Mesenchymal stem cell (in vitro differentiated cells and primary cell): ENCODE measurements at regions not wholly inside any gene's neighbourhood (a gene's known extent, or its start where the extent isn't known, plus 50 kb on each side); places are given as distances from the start of the nearest gene placed in this dataset.

Experiments used
- DNase-seq: peaks from one replicate; pipeline ENCODE4 v3.0.0-alpha.2; 2013
- H2AFZ ChIP-seq: one replicate; pipeline ENCODE4 v1.6.1; 2013; ENCODE audit warnings: low read depth, mild to moderate bottlenecking, control low read depth, inconsistent platforms, low read length, moderate library complexity
- H2AK5ac ChIP-seq: 2 replicates; pipeline ENCODE4 v1.6.1; 2013; ENCODE audit warnings: low read length, moderate library complexity, mild to moderate bottlenecking, inconsistent platforms; ENCODE audit not compliant: severe bottlenecking
- H2BK120ac ChIP-seq: one replicate; pipeline ENCODE4 v1.6.1; 2013; ENCODE audit warnings: low read depth, mild to moderate bottlenecking, inconsistent platforms, low read length, moderate library complexity
- H2BK12ac ChIP-seq, 2 experiments: one replicate each; pipeline ENCODE4 v1.6.1; 2013; ENCODE audit warnings: inconsistent platforms in 2 of 2, low read length in 2 of 2, mild to moderate bottlenecking in 2 of 2, moderate library complexity in 2 of 2, control low read depth in 1 of 2
- H2BK15ac ChIP-seq: one replicate; pipeline ENCODE4 v1.6.1; 2013; ENCODE audit warnings: mild to moderate bottlenecking, low read depth, inconsistent platforms; ENCODE audit not compliant: poor library complexity, severe bottlenecking
- H2BK5ac ChIP-seq: 2 replicates; pipeline ENCODE4 v1.6.1; 2013; ENCODE audit warnings: low read depth, mild to moderate bottlenecking, low read length, control low read depth, inconsistent platforms; ENCODE audit not compliant: poor library complexity, severe bottlenecking
- H3K14ac ChIP-seq, 2 experiments: one replicate each; pipeline ENCODE4 v1.6.1; 2013; ENCODE audit warnings: inconsistent platforms in 2 of 2, low read length in 2 of 2, control low read depth in 1 of 2, mild to moderate bottlenecking in 1 of 2, moderate library complexity in 1 of 2
- H3K18ac ChIP-seq, 2 experiments: one replicate each; pipeline ENCODE4 v1.6.1; 2013; ENCODE audit warnings: inconsistent platforms in 2 of 2, low read length in 2 of 2, control low read depth in 1 of 2, low read depth in 1 of 2, mild to moderate bottlenecking in 1 of 2
- H3K23ac ChIP-seq, 2 experiments: one replicate each; pipeline ENCODE4 v1.6.1; 2013; ENCODE audit warnings: inconsistent platforms in 2 of 2, low read length in 2 of 2, mild to moderate bottlenecking in 2 of 2, moderate library complexity in 2 of 2, control low read depth in 1 of 2
- H3K27ac ChIP-seq: 2 replicates; pipeline ENCODE4 v1.5.1; 2013; ENCODE audit warnings: mild to moderate bottlenecking, moderate library complexity, low read length, control low read depth, inconsistent platforms; ENCODE audit not compliant: poor library complexity, severe bottlenecking
- H3K27me3 ChIP-seq, 2 experiments: 2 replicates each; pipeline versions ENCODE4 v1.6.1 to v1.7.0; 2013; ENCODE audit warnings: low read length in 2 of 2, mild to moderate bottlenecking in 2 of 2, moderate library complexity in 2 of 2, control low read depth in 1 of 2, inconsistent platforms in 1 of 2; ENCODE audit not compliant: control insufficient read depth in 1 of 2, insufficient read depth in 1 of 2
- H3K36me3 ChIP-seq, 2 experiments: 2 replicates each; pipeline versions ENCODE4 v1.6.1 to v1.7.0; 2013; ENCODE audit warnings: low read length in 2 of 2, control low read depth in 1 of 2, inconsistent platforms in 1 of 2, low read depth in 1 of 2, mild to moderate bottlenecking in 1 of 2; ENCODE audit not compliant: insufficient read depth in 2 of 2, control insufficient read depth in 1 of 2
- H3K4ac ChIP-seq, 2 experiments: one replicate each; pipeline ENCODE4 v1.6.1; 2013; ENCODE audit warnings: inconsistent platforms in 2 of 2, low read length in 2 of 2, mild to moderate bottlenecking in 2 of 2, moderate library complexity in 2 of 2, control low read depth in 1 of 2, low read depth in 1 of 2
- H3K4me1 ChIP-seq: 2 replicates; pipeline ENCODE4 v1.6.1; 2013; ENCODE audit warnings: low read depth, low read length, control low read depth; ENCODE audit not compliant: control insufficient read depth, insufficient read depth
- H3K4me2 ChIP-seq: 2 replicates; pipeline ENCODE4 v1.6.1; 2013; ENCODE audit warnings: low read length, mild to moderate bottlenecking, inconsistent platforms; ENCODE audit not compliant: poor library complexity, severe bottlenecking
- H3K4me3 ChIP-seq, 2 experiments: 2 replicates each; pipeline versions ENCODE4 v1.5.1 to v1.7.0; 2013; ENCODE audit warnings: low read length in 2 of 2, mild to moderate bottlenecking in 2 of 2, control low read depth in 1 of 2, low read depth in 1 of 2; ENCODE audit not compliant: insufficient read depth in 1 of 2
- H3K79me1 ChIP-seq: replicated peaks from 2 replicates; pipeline ENCODE4 v1.6.1; 2013; ENCODE audit warnings: mild to moderate bottlenecking, control low read depth, low read length, inconsistent platforms; ENCODE audit not compliant: poor library complexity, severe bottlenecking
- H3K9ac ChIP-seq: 2 replicates; pipeline ENCODE4 v1.7.0; 2013; ENCODE audit warnings: mild to moderate bottlenecking, low read length, moderate library complexity
- H3K9me3 ChIP-seq: 2 replicates; pipeline ENCODE4 v1.7.0; 2013; ENCODE audit warnings: mild to moderate bottlenecking, low read length; ENCODE audit not compliant: control insufficient read depth
- H4K8ac ChIP-seq: one replicate; pipeline ENCODE4 v1.6.1; 2013; ENCODE audit warnings: inconsistent platforms, mild to moderate bottlenecking, low read length, moderate library complexity
- H4K91ac ChIP-seq: one replicate; pipeline ENCODE4 v1.6.1; 2013; ENCODE audit warnings: mild to moderate bottlenecking, low read length, inconsistent platforms
- WGBS: methylation state at CpG from one replicate; pipeline ENCODE4 v1.1.7; 2013; ENCODE audit warnings: mixed read lengths; 5-methylcytosine and 5-hydroxymethylcytosine counted together

GRCh38 chr1:39149509-39149908 lies 55.0 kb upstream of the MACF1 start:
- no peak overlapping the region for H3K27ac ChIP-seq
- 75% methylated on average over 3 of the region's 4 CpGs for WGBS
- H3K27me3 ChIP-seq = no peaks in the 10 kb centered on the region
- no peak overlapping the region for H4K8ac ChIP-seq
- H3K36me3 ChIP-seq = peaks cover 0 to 3% of the 10 kb centered on the region in 2 experiments
- H3K23ac ChIP-seq = no peak overlapping the region
- no peak overlapping the region for H3K4me3 ChIP-seq
- peaks cover 17% of the 10 kb centered on the region for H3K4me1 ChIP-seq
- H2AFZ ChIP-seq = no peak overlapping the region
- H2BK15ac ChIP-seq = no peak overlapping the region
- no peak overlapping the region for H3K14ac ChIP-seq
- H3K4ac ChIP-seq = no peak overlapping the region
- H3K79me1 ChIP-seq = no peaks in the 10 kb centered on the region
- H2BK12ac ChIP-seq = no peak overlapping the region
- H3K4me2 ChIP-seq = no peak overlapping the region
- H2AK5ac ChIP-seq = no peak overlapping the region
- H3K18ac ChIP-seq = no peak overlapping the region
- no peak overlapping the region for H4K91ac ChIP-seq
- no peak for DNase-seq
- no peak overlapping the region for H2BK5ac ChIP-seq
- H3K9me3 ChIP-seq = no peaks in the 10 kb centered on the region
- H3K9ac ChIP-seq = no peak overlapping the region
- H2BK120ac ChIP-seq = no peak overlapping the region

DNA sequence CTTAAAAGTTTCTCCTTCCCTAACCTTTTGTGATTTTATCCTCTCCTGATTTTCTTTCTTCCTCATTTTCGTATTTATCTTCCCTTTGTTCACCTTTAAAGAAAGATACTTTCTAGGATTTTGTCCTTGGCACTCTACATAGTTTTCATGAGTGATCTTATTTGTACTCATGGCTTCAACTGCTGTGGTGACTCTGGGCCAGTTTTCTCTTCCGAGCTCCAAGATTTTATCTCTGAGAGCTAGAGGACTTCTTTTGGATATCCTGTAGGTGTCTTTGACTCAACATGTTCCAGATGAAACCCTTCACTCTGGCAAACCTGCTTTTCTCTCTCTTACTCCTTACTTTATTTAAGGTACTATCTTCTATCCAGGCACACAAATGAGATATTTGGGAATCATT lies 53.7 kb upstream of the MACF1 start:
- no peak overlapping the region for H3K4me2 ChIP-seq
- H2BK120ac ChIP-seq = no peak overlapping the region
- no peak overlapping the region for H4K91ac ChIP-seq
- no peak for DNase-seq
- no peak overlapping the region for H2BK12ac ChIP-seq
- no peaks in the 10 kb centered on the region for H3K9me3 ChIP-seq
- H3K9ac ChIP-seq = no peak overlapping the region
- H3K14ac ChIP-seq = no peak overlapping the region
- H2AK5ac ChIP-seq = no peak overlapping the region
- WGBS = 100% methylated on average over 1 of the region's 2 CpGs
- H2AFZ ChIP-seq = no peak overlapping the region
- no peak overlapping the region for H4K8ac ChIP-seq
- peaks cover 15% of the 10 kb centered on the region for H3K4me1 ChIP-seq
- no peak overlapping the region for H2BK15ac ChIP-seq
- no peak overlapping the region for H3K4ac ChIP-seq
- H2BK5ac ChIP-seq = no peak overlapping the region
- H3K23ac ChIP-seq = no peak overlapping the region
- H3K36me3 ChIP-seq = peaks cover 0 to 3% of the 10 kb centered on the region in 2 experiments
- no peaks in the 10 kb centered on the region for H3K27me3 ChIP-seq
- H3K27ac ChIP-seq = no peak overlapping the region
- H3K4me3 ChIP-seq = no peak overlapping the region
- no peaks in the 10 kb centered on the region for H3K79me1 ChIP-seq
- H3K18ac ChIP-seq = no peak overlapping the region

- 94% methylated on average over 3 of the region's 3 CpGs for WGBS
Observed at GRCh38 chr1:39151267-39151666, 53.2 kb upstream of the MACF1 start.

GRCh38 chr1:39152923-39153322 lies 51.6 kb upstream of the MACF1 start:
- Histone ChIP-seq H3K4ac (peak overlapping the region in 1 of 2 experiments; percentile 58), H4K91ac (no peak overlapping the region)
- no CpG with 5 or more reads among the region's 1 CpG for WGBS

More at GRCh38 chr1:39151267-39151666, 53.2 kb upstream of the MACF1 start:
- H3K18ac ChIP-seq = no peak overlapping the region
- no peak overlapping the region for H2BK12ac ChIP-seq
- no peak overlapping the region for H2AFZ ChIP-seq
- H2BK15ac ChIP-seq = no peak overlapping the region
- peaks cover 15% of the 10 kb centered on the region for H3K4me1 ChIP-seq
- no peak overlapping the region for H3K14ac ChIP-seq
- no peak for DNase-seq
- no peaks in the 10 kb centered on the region for H3K79me1 ChIP-seq
- H3K9ac ChIP-seq = no peak overlapping the region
- H4K8ac ChIP-seq = no peak overlapping the region
- no peak overlapping the region for H3K27ac ChIP-seq
- no peak overlapping the region for H3K4me2 ChIP-seq
- H3K27me3 ChIP-seq = no peaks in the 10 kb centered on the region
- peaks cover 0 to 4% of the 10 kb centered on the region in 2 experiments for H3K36me3 ChIP-seq
- H3K23ac ChIP-seq = no peak overlapping the region
- no peak overlapping the region for H4K91ac ChIP-seq
- no peak overlapping the region for H2BK120ac ChIP-seq
- H2BK5ac ChIP-seq = no peak overlapping the region
- no peak overlapping the region for H2AK5ac ChIP-seq
- peak overlapping the region in 1 of 2 experiments; percentile 24 for H3K4ac ChIP-seq
- no peak overlapping the region for H3K4me3 ChIP-seq
- no peaks in the 10 kb centered on the region for H3K9me3 ChIP-seq

More at GRCh38 chr1:39152923-39153322, 51.6 kb upstream of the MACF1 start:
- H3K9ac ChIP-seq = no peak overlapping the region
- peaks cover 5 to 8% of the 10 kb centered on the region in 2 experiments for H3K36me3 ChIP-seq
- H3K14ac ChIP-seq = no peak overlapping the region
- H3K4me2 ChIP-seq = no peak overlapping the region
- no peak overlapping the region for H2BK120ac ChIP-seq
- no peak for DNase-seq
- no peak overlapping the region for H3K4me3 ChIP-seq
- H3K18ac ChIP-seq = peak overlapping the region; percentile 40 to 86
- no peak overlapping the region for H2BK15ac ChIP-seq
- no peak overlapping the region for H3K23ac ChIP-seq
- no peaks in the 10 kb centered on the region for H3K27me3 ChIP-seq
- no peak overlapping the region for H3K27ac ChIP-seq
- H2AFZ ChIP-seq = no peak overlapping the region
- H3K4me1 ChIP-seq = peaks cover 15% of the 10 kb centered on the region
- H2BK12ac ChIP-seq = peak overlapping the region; percentile 39 to 98
- no peak overlapping the region for H2BK5ac ChIP-seq
- H4K8ac ChIP-seq = no peak overlapping the region
- peak overlapping the region; percentile 53 for H2AK5ac ChIP-seq
- no peaks in the 10 kb centered on the region for H3K9me3 ChIP-seq
- H3K79me1 ChIP-seq = no peaks in the 10 kb centered on the region
